OCI-LY3 (cell line): ENCODE measurements at regions not wholly inside any gene's neighbourhood (a gene's known extent, or its start where the extent isn't known, plus 50 kb on each side); places are given as distances from the start of the nearest gene placed in this dataset.

Source experiments
- EZH2phosphoT487 ChIP-seq: fragments of 200-600 bp; shearing (Covaris generic); IDR thresholded peaks from 2 replicates; pipeline ENCODE4 v1.6.1; 2018; ENCODE audit warnings: antibody characterized with exemption, mixed run types, low read depth
- TF ChIP-seq, protein P1 (sequence below): fragments of 200-600, 300-600 bp; sonication (generic); IDR thresholded peaks from 2 replicates; pipeline ENCODE4 v1.5.1; 2014; ENCODE audit warnings: antibody characterized with exemption, low read length, low read depth

GRCh38 chrY:16108839-16109238 is 1584.5 kb downstream of the NLGN4Y start:
- no peak for TF ChIP-seq EZH2phosphoT487
- TF ChIP-seq, protein P1, sequence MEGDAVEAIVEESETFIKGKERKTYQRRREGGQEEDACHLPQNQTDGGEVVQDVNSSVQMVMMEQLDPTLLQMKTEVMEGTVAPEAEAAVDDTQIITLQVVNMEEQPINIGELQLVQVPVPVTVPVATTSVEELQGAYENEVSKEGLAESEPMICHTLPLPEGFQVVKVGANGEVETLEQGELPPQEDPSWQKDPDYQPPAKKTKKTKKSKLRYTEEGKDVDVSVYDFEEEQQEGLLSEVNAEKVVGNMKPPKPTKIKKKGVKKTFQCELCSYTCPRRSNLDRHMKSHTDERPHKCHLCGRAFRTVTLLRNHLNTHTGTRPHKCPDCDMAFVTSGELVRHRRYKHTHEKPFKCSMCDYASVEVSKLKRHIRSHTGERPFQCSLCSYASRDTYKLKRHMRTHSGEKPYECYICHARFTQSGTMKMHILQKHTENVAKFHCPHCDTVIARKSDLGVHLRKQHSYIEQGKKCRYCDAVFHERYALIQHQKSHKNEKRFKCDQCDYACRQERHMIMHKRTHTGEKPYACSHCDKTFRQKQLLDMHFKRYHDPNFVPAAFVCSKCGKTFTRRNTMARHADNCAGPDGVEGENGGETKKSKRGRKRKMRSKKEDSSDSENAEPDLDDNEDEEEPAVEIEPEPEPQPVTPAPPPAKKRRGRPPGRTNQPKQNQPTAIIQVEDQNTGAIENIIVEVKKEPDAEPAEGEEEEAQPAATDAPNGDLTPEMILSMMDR = no peak
